Peyer's patch (tissue), 4 donors: ENCODE measurements at regions not wholly inside any gene's neighbourhood (a gene's known extent, or its start where the extent isn't known, plus 50 kb on each side); places are given as distances from the start of the nearest gene placed in this dataset.

Experiments used
- DNase-seq, 3 donors: peaks; one replicate each; pipeline ENCODE4 v3.0.0-alpha.2; 2017 to 2019
- H3K27ac ChIP-seq, 4 donors: fragments of 200-600 bp; sonication (generic); one replicate each; pipeline ENCODE4 v1.5.1; 2016 to 2019
- H3K27me3 ChIP-seq, 2 donors: fragments of 200-600 bp; sonication (generic); one replicate each; pipeline ENCODE4 v1.5.1; 2019
- H3K36me3 ChIP-seq, 3 donors: fragments of 200-600 bp; sonication (generic); one replicate each; pipeline ENCODE4 v1.5.1; 2016 to 2019
- H3K4me1 ChIP-seq, 4 donors: fragments of 200-600 bp; sonication (generic); one replicate each; pipeline ENCODE4 v1.5.1; 2016 to 2019
- H3K4me3 ChIP-seq, 4 donors: fragments of 200-600 bp; sonication (generic); 1 replicate in 3 of 4; 2 replicates in 1 of 4; pipeline ENCODE4 v1.5.1; 2016 to 2019; ENCODE audit warnings: mild to moderate bottlenecking in 1 of 4
- H3K9me3 ChIP-seq, 4 donors: fragments of 200-600 bp; sonication (generic); one replicate each; pipeline ENCODE4 v1.5.1; 2016 to 2019; ENCODE audit warnings: mild to moderate bottlenecking in 1 of 4
- CTCF ChIP-seq, 6 experiments: fragments of 450-650 bp in 4 of 6; fragments of 200-600 bp in 2 of 6; sonication (generic) in 1 of 6; IDR thresholded peaks; one replicate each; pipeline ENCODE4 v1.5.1; 2017 to 2019; ENCODE audit warnings: antibody characterized with exemption in 6 of 6, mild to moderate bottlenecking in 3 of 6, moderate library complexity in 1 of 6
- POLR2A ChIP-seq, 2 donors: fragments of 450-650 bp; IDR thresholded peaks; one replicate each; pipeline ENCODE4 v1.5.1; 2017; ENCODE audit warnings: antibody characterized with exemption in 2 of 2, mild to moderate bottlenecking in 2 of 2, moderate library complexity in 2 of 2

GRCh38 chr15:58235961-58236360 lies 97.8 kb downstream of the AQP9 start:
- TF ChIP-seq POLR2A (IDR thresholded peaks at IDR 0.05) (no peak), CTCF (IDR thresholded peaks at IDR 0.05) (no peak)
- Histone ChIP-seq H3K9me3 (no peaks in the 10 kb centered on the region), H3K4me3 (no peak overlapping the region), H3K36me3 (no peaks in the 10 kb centered on the region), H3K4me1 (no peaks in the 10 kb centered on the region), H3K27me3 (no peaks in the 10 kb centered on the region), H3K27ac (no peak overlapping the region)
- DNase-seq: no peak

- DNase-seq: no peak
- Histone ChIP-seq H3K27ac (no peak overlapping the region), H3K9me3 (no peaks in the 10 kb centered on the region), H3K4me3 (no peak overlapping the region), H3K36me3 (no peaks in the 10 kb centered on the region), H3K4me1 (no peaks in the 10 kb centered on the region), H3K27me3 (no peaks in the 10 kb centered on the region)
- no peak for TF ChIP-seq CTCF (IDR thresholded peaks at IDR 0.05)
- TF ChIP-seq POLR2A (IDR thresholded peaks at IDR 0.05): no peak
Observed at GRCh38 chr15:58240191-58240932, 102.2 kb downstream of the AQP9 start.

GRCh38 chr15:58241872-58242271 lies 103.7 kb downstream of the AQP9 start:
- peak in 3 of 6 experiments; percentile 21 to 31 (median 27) for TF ChIP-seq CTCF (IDR thresholded peaks at IDR 0.05)
- TF ChIP-seq POLR2A (IDR thresholded peaks at IDR 0.05): no peak
- H3K4me3 ChIP-seq: no peak overlapping the region
- H3K4me1 ChIP-seq: no peaks in the 10 kb centered on the region
- DNase-seq: no peak
- no peaks in the 10 kb centered on the region for H3K27me3 ChIP-seq
- no peaks in the 10 kb centered on the region for H3K9me3 ChIP-seq
- no peaks in the 10 kb centered on the region for H3K36me3 ChIP-seq
- H3K27ac ChIP-seq: no peak overlapping the region

GRCh38 chr15:58243070-58243469 lies 104.9 kb downstream of the AQP9 start:
- H3K27ac ChIP-seq: no peak overlapping the region
- DNase-seq: no peak
- H3K9me3 ChIP-seq: no peaks in the 10 kb centered on the region
- no peaks in the 10 kb centered on the region for H3K4me1 ChIP-seq
- no peak overlapping the region for H3K4me3 ChIP-seq
- TF ChIP-seq POLR2A (IDR thresholded peaks at IDR 0.05) (no peak), CTCF (IDR thresholded peaks at IDR 0.05) (no peak)
- H3K36me3 ChIP-seq: no peaks in the 10 kb centered on the region
- H3K27me3 ChIP-seq: no peaks in the 10 kb centered on the region

GRCh38 chr15:58244536-58244935 lies 106.4 kb downstream of the AQP9 start:
- H3K27ac ChIP-seq: no peak overlapping the region
- H3K36me3 ChIP-seq: no peaks in the 10 kb centered on the region
- H3K4me3 ChIP-seq: no peak overlapping the region
- no peak for DNase-seq
- no peaks in the 10 kb centered on the region for H3K9me3 ChIP-seq
- no peaks in the 10 kb centered on the region for H3K27me3 ChIP-seq
- TF ChIP-seq POLR2A (IDR thresholded peaks at IDR 0.05) (no peak), CTCF (IDR thresholded peaks at IDR 0.05) (no peak)
- H3K4me1 ChIP-seq: no peaks in the 10 kb centered on the region
